D721Med (cell line): ENCODE measurements at regions not wholly inside any gene's neighbourhood (a gene's known extent, or its start where the extent isn't known, plus 50 kb on each side); places are given as distances from the start of the nearest gene placed in this dataset.

ENCODE experiments used
- DNase-seq: peaks from one replicate; pipeline ENCODE4 v3.0.0; 2011; ENCODE audit warnings: low spot score; ENCODE audit not compliant: insufficient read length
- FAIRE-seq: peaks from 2 replicates; lab custom pipeline; 2011; peaks lifted over from hg19 to GRCh38; lab: Jason Lieb, UNC
- TF ChIP-seq, protein P1 (sequence below): IDR thresholded peaks from 2 replicates; pipeline ENCODE4 v1.5.1; 2012; ENCODE audit warnings: mild to moderate bottlenecking, control low read depth; ENCODE audit not compliant: insufficient read depth; ENCODE audit errors: missing control alignments

- DNase-seq (no peak), FAIRE-seq (no peak)
- TF ChIP-seq, protein P1, sequence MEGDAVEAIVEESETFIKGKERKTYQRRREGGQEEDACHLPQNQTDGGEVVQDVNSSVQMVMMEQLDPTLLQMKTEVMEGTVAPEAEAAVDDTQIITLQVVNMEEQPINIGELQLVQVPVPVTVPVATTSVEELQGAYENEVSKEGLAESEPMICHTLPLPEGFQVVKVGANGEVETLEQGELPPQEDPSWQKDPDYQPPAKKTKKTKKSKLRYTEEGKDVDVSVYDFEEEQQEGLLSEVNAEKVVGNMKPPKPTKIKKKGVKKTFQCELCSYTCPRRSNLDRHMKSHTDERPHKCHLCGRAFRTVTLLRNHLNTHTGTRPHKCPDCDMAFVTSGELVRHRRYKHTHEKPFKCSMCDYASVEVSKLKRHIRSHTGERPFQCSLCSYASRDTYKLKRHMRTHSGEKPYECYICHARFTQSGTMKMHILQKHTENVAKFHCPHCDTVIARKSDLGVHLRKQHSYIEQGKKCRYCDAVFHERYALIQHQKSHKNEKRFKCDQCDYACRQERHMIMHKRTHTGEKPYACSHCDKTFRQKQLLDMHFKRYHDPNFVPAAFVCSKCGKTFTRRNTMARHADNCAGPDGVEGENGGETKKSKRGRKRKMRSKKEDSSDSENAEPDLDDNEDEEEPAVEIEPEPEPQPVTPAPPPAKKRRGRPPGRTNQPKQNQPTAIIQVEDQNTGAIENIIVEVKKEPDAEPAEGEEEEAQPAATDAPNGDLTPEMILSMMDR = no peak
These were observed 117.4 kb downstream of the KCNF1 start for GRCh38 chr2:11029136-11029535.

DNA sequence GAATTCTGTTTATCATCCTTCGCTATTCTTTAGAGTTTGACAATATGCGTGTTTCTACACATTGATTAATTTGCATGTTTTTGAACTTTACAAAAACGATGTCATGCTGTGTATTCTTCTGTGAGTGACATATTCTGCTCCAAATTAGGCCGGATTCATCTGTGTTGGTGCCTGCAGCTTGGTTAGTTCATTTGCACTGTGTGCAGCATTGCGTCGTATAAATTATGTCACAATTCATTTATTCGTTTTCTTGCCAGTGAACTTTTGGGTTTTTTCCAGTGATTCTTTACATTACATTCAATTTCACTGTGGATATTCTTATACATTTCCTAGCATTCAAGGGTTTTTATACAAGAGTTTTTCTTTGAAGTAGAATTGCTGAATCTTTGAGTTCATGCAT, 118.3 kb downstream of the KCNF1 start:
- DNase-seq (no peak), FAIRE-seq (no peak)
- TF ChIP-seq, protein P1 = no peak

GRCh38 chr2:11030909-11031308, 119.2 kb downstream of the KCNF1 start:
- FAIRE-seq (no peak), DNase-seq (no peak)
- TF ChIP-seq, protein P1 = no peak

DNA sequence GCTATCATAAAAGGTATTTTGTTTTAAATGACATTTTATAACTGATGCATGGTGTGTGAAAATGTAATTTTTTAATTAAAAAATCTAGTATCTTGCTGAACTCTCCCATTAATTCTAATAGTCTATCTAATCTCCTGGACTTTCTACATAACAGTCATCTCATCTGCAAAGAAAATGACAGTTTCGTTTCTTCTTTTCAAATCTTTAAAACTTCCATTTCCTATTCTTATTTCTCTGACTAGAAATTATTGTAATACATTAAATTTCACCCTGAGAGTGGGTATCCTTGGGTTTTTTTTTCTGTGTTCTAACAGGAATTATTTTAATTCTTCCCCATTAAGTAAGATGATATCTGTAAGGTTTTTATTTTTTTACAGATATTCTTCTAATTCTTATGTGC, 120.1 kb downstream of the KCNF1 start:
- no peak for DNase-seq
- no peak for FAIRE-seq
- TF ChIP-seq, protein P1 = no peak

DNA sequence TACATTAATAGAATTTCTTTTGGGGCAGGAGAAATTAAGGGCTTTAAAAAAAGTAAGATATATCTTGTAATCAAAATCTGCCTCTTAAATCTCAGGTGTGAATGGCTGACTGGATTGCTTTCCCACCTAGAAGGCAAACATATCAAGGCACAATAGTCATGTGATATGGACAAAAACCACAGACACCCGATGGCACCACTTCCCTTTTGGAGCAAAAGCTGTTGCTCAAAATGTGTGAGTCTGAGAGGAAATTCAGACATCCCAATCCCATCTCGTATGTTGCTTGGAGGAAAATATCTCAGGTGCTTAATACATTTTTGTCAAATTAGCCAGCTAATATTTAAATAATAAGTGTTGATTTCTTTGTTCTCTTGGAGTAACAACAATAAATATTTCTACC, 120.7 kb downstream of the KCNF1 start:
- DNase-seq = no peak
- FAIRE-seq = no peak
- TF ChIP-seq, protein P1 = no peak

- no peak for FAIRE-seq
- no peak for DNase-seq
- TF ChIP-seq, protein P1 = no peak
These were observed 121.4 kb downstream of the KCNF1 start for GRCh38 chr2:11033114-11033513.

DNA sequence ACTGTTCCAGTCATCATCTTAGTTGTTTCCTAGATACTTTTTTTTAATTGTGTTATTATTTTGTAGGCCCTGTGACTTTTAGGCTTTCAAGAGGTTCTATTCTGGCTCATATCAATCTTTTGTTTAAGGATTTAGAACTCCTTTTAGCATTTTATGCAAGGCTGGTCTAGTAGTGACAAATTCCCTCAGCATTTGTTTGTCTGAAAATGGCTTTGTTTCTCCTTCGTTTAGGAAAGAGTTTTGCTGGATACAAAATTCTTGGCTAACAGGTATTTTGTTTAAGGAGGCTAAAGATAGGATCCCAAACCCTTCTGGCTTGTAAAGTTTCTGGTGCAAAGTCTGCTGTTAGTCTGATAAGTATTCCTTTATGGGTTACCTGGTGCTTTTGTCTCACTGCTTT, 116.6 kb upstream of the SLC66A3 start:
- DNase-seq (no peak), FAIRE-seq (no peak)
- TF ChIP-seq, protein P1 = no peak
